ENCODE measurements at regions not wholly inside any gene's neighbourhood (a gene's known extent, or its start where the extent isn't known, plus 50 kb on each side); places are given as distances from the start of the nearest gene placed in this dataset.

GRCh38 chr5:167264348-167264747 is 1027.1 kb upstream of the WWC1 start:
- DNase-seq (ENCODE audit: low spot score in 2 of 2) (no peak), ATAC-seq (no peak)
- H3K4me3 Mint-ChIP-seq = no peak overlapping the region
- H3K4me1 Mint-ChIP-seq = no peaks in the 10 kb centered on the region
- no peaks in the 10 kb centered on the region for H3K36me3 Mint-ChIP-seq
- no peak overlapping the region for H3K27ac Mint-ChIP-seq
- peaks cover 4% of the 10 kb centered on the region for H3K9me3 Mint-ChIP-seq

GRCh38 chr5:167268337-167268736 is 1023.1 kb upstream of the WWC1 start:
- ATAC-seq (no peak), DNase-seq (ENCODE audit: low spot score in 2 of 2) (no peak)
- Mint-ChIP-seq H3K9me3 (peaks cover 12% of the 10 kb centered on the region), H3K4me1 (no peaks in the 10 kb centered on the region), H3K36me3 (no peaks in the 10 kb centered on the region), H3K4me3 (no peak overlapping the region), H3K27ac (no peak overlapping the region)

- Mint-ChIP-seq H3K4me1 (no peaks in the 10 kb centered on the region), H3K27ac (no peak overlapping the region), H3K36me3 (no peaks in the 10 kb centered on the region), H3K9me3 (peaks cover 12% of the 10 kb centered on the region), H3K4me3 (no peak overlapping the region)
- no peak for ATAC-seq
- no peak for DNase-seq (ENCODE audit: low spot score in 2 of 2)
These were observed 1022.3 kb upstream of the WWC1 start for GRCh38 chr5:167269146-167269545.

GRCh38 chr5:167271081-167271480 is 1020.4 kb upstream of the WWC1 start:
- Mint-ChIP-seq H3K36me3 (no peaks in the 10 kb centered on the region), H3K4me1 (no peaks in the 10 kb centered on the region), H3K9me3 (peaks cover 13% of the 10 kb centered on the region), H3K27ac (no peak overlapping the region), H3K4me3 (no peak overlapping the region)
- ATAC-seq (no peak), DNase-seq (ENCODE audit: low spot score in 2 of 2) (no peak)

- Mint-ChIP-seq H3K4me1 (no peaks in the 10 kb centered on the region), H3K36me3 (no peaks in the 10 kb centered on the region), H3K27ac (no peak overlapping the region), H3K9me3 (peaks cover 14% of the 10 kb centered on the region), H3K4me3 (no peak overlapping the region)
- ATAC-seq (no peak), DNase-seq (ENCODE audit: low spot score in 2 of 2) (no peak)
These were observed 1019.9 kb upstream of the WWC1 start for GRCh38 chr5:167271511-167271910.

GRCh38 chr5:167280111-167280510 is 1011.3 kb upstream of the WWC1 start:
- H3K36me3 Mint-ChIP-seq = no peaks in the 10 kb centered on the region
- H3K9me3 Mint-ChIP-seq = peaks cover 23% of the 10 kb centered on the region
- no peak overlapping the region for H3K4me3 Mint-ChIP-seq
- H3K27ac Mint-ChIP-seq = no peak overlapping the region
- DNase-seq (ENCODE audit: low spot score in 2 of 2) (no peak), ATAC-seq (no peak)
- no peaks in the 10 kb centered on the region for H3K4me1 Mint-ChIP-seq

GRCh38 chr5:167281925-167282324 is 1009.5 kb upstream of the WWC1 start:
- Mint-ChIP-seq H3K9me3 (peaks cover 18% of the 10 kb centered on the region), H3K36me3 (no peaks in the 10 kb centered on the region), H3K4me3 (no peak overlapping the region), H3K27ac (no peak overlapping the region), H3K4me1 (no peaks in the 10 kb centered on the region)
- DNase-seq (ENCODE audit: low spot score in 2 of 2) = no peak
- no peak for ATAC-seq

GRCh38 chr5:167283691-167284090 is 1007.8 kb upstream of the WWC1 start:
- H3K9me3 Mint-ChIP-seq = peaks cover 12% of the 10 kb centered on the region
- no peaks in the 10 kb centered on the region for H3K4me1 Mint-ChIP-seq

GRCh38 chr5:167284222-167284890 is 1007.1 kb upstream of the WWC1 start:
- Mint-ChIP-seq H3K36me3 (no peaks in the 10 kb centered on the region), H3K9me3 (peaks cover 13% of the 10 kb centered on the region), H3K27ac (no peak overlapping the region), H3K4me3 (no peak overlapping the region), H3K4me1 (no peaks in the 10 kb centered on the region)
- ATAC-seq = no peak
- no peak for DNase-seq (ENCODE audit: low spot score in 2 of 2)

More at GRCh38 chr5:167283691-167284090, 1007.8 kb upstream of the WWC1 start:
- Mint-ChIP-seq H3K27ac (no peak overlapping the region), H3K36me3 (no peaks in the 10 kb centered on the region), H3K4me3 (no peak overlapping the region)
- no peak for ATAC-seq
- no peak for DNase-seq (ENCODE audit: low spot score in 2 of 2)

GRCh38 chr5:167285591-167285990 is 1005.9 kb upstream of the WWC1 start:
- Mint-ChIP-seq H3K27ac (no peak overlapping the region), H3K4me3 (no peak overlapping the region), H3K36me3 (no peaks in the 10 kb centered on the region), H3K9me3 (peaks cover 13% of the 10 kb centered on the region), H3K4me1 (no peaks in the 10 kb centered on the region)
- ATAC-seq (no peak), DNase-seq (ENCODE audit: low spot score in 2 of 2) (no peak)

- H3K4me3 Mint-ChIP-seq = no peak overlapping the region
- no peaks in the 10 kb centered on the region for H3K36me3 Mint-ChIP-seq
- no peak for DNase-seq (ENCODE audit: low spot score in 2 of 2)
- no peak for ATAC-seq
- H3K27ac Mint-ChIP-seq = no peak overlapping the region
- H3K4me1 Mint-ChIP-seq = no peaks in the 10 kb centered on the region
- peaks cover 13% of the 10 kb centered on the region for H3K9me3 Mint-ChIP-seq
These were observed 1004.6 kb upstream of the WWC1 start for GRCh38 chr5:167286891-167287290.

- Mint-ChIP-seq H3K4me3 (no peak overlapping the region), H3K9me3 (peaks cover 22% of the 10 kb centered on the region), H3K27ac (no peak overlapping the region), H3K36me3 (no peaks in the 10 kb centered on the region), H3K4me1 (no peaks in the 10 kb centered on the region)
- ATAC-seq (no peak), DNase-seq (ENCODE audit: low spot score in 2 of 2) (no peak)
These were observed 1001.0 kb upstream of the WWC1 start for GRCh38 chr5:167290478-167290877.

GRCh38 chr5:167294882-167295680 is 996.4 kb upstream of the WWC1 start:
- no peak overlapping the region for H3K27ac Mint-ChIP-seq
- H3K4me3 Mint-ChIP-seq = no peak overlapping the region
- no peaks in the 10 kb centered on the region for H3K4me1 Mint-ChIP-seq
- DNase-seq (ENCODE audit: low spot score in 2 of 2) = no peak
- ATAC-seq = no peak
- peaks cover 25% of the 10 kb centered on the region for H3K9me3 Mint-ChIP-seq
- no peaks in the 10 kb centered on the region for H3K36me3 Mint-ChIP-seq

- no peaks in the 10 kb centered on the region for H3K36me3 Mint-ChIP-seq
- H3K4me3 Mint-ChIP-seq = no peak overlapping the region
- H3K4me1 Mint-ChIP-seq = no peaks in the 10 kb centered on the region
- H3K27ac Mint-ChIP-seq = no peak overlapping the region
- peaks cover 28% of the 10 kb centered on the region for H3K9me3 Mint-ChIP-seq
- DNase-seq (ENCODE audit: low spot score in 2 of 2) (no peak), ATAC-seq (no peak)
These were observed 995.8 kb upstream of the WWC1 start for GRCh38 chr5:167295681-167296005.

- no peak overlapping the region for H3K4me3 Mint-ChIP-seq
- no peaks in the 10 kb centered on the region for H3K4me1 Mint-ChIP-seq
- DNase-seq (ENCODE audit: low spot score in 2 of 2) = no peak
- ATAC-seq = no peak
- no peak overlapping the region for H3K27ac Mint-ChIP-seq
- H3K9me3 Mint-ChIP-seq = peaks cover 27% of the 10 kb centered on the region
- H3K36me3 Mint-ChIP-seq = no peaks in the 10 kb centered on the region
These were observed 995.4 kb upstream of the WWC1 start for GRCh38 chr5:167296066-167296465.

- ATAC-seq (no peak), DNase-seq (ENCODE audit: low spot score in 2 of 2) (no peak)
- Mint-ChIP-seq H3K36me3 (no peaks in the 10 kb centered on the region), H3K4me1 (no peaks in the 10 kb centered on the region), H3K4me3 (no peak overlapping the region), H3K9me3 (peaks cover 29% of the 10 kb centered on the region), H3K27ac (no peak overlapping the region)
These were observed 994.8 kb upstream of the WWC1 start for GRCh38 chr5:167296661-167297060.
